Effector memory CD4-positive, alpha-beta T cell (primary cell): ENCODE measurements at regions not wholly inside any gene's neighbourhood (a gene's known extent, or its start where the extent isn't known, plus 50 kb on each side); places are given as distances from the start of the nearest gene placed in this dataset.

ENCODE experiments used
- DNase-seq, 3 donors: peaks; one replicate each; pipeline ENCODE4 v3.0.0-alpha.2; 2020
- H3K27ac ChIP-seq: 2 replicates; pipeline ENCODE4 v1.7.0; 2013; ENCODE audit warnings: mild to moderate bottlenecking, low read length, moderate library complexity; ENCODE audit not compliant: insufficient read depth, poor library complexity, severe bottlenecking
- H3K27me3 ChIP-seq: replicated peaks from 2 replicates; pipeline ENCODE4 v1.7.0; 2013; ENCODE audit warnings: mild to moderate bottlenecking, low read length; ENCODE audit not compliant: insufficient read depth, control insufficient read depth, poor library complexity, severe bottlenecking
- H3K36me3 ChIP-seq: 2 replicates; pipeline ENCODE4 v1.7.0; 2013; ENCODE audit warnings: mild to moderate bottlenecking, low read length, moderate library complexity; ENCODE audit not compliant: control insufficient read depth, insufficient read depth
- H3K4me1 ChIP-seq: 2 replicates; pipeline ENCODE4 v1.7.0; 2013; ENCODE audit warnings: low read length, mild to moderate bottlenecking; ENCODE audit not compliant: control insufficient read depth, insufficient read depth, poor library complexity, severe bottlenecking
- H3K4me3 ChIP-seq: 2 replicates; pipeline ENCODE4 v1.7.0; 2013; ENCODE audit warnings: low read length, low read depth, mild to moderate bottlenecking; ENCODE audit not compliant: insufficient read depth, poor library complexity, severe bottlenecking
- H3K9me3 ChIP-seq: 2 replicates; pipeline ENCODE4 v1.7.0; 2013; ENCODE audit warnings: mild to moderate bottlenecking, low read length, moderate library complexity; ENCODE audit not compliant: control insufficient read depth

- Histone ChIP-seq H3K27me3 (no peaks in the 10 kb centered on the region), H3K4me3 (no peak overlapping the region), H3K4me1 (no peaks in the 10 kb centered on the region), H3K36me3 (no peaks in the 10 kb centered on the region), H3K27ac (no peak overlapping the region), H3K9me3 (no peaks in the 10 kb centered on the region)
- DNase-seq: no peak
Measured at GRCh38 chr5:155299386-155300005, 285.9 kb downstream of the KIF4B start.

DNA sequence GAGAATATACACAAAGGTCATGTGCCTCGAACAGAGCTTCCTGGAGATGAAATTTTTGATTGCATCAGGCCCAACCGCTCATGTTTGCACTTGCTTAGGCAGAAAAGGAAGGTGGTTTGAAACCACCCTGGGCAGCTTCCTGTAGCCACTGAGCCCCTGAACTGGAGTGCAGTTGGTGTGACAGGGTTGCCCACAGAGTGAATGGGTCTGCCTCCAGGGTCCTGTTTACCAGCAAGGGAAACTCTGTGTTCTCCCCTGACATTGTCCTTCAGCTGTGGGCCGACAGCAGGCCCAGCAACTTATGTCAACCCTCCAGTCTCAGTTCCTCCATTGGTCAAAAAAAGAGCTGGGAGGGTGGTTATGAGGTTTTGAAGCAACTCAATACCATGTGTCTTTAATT lies 289.6 kb downstream of the KIF4B start:
- no peak for DNase-seq
- no peak overlapping the region for H3K27ac ChIP-seq

DNA sequence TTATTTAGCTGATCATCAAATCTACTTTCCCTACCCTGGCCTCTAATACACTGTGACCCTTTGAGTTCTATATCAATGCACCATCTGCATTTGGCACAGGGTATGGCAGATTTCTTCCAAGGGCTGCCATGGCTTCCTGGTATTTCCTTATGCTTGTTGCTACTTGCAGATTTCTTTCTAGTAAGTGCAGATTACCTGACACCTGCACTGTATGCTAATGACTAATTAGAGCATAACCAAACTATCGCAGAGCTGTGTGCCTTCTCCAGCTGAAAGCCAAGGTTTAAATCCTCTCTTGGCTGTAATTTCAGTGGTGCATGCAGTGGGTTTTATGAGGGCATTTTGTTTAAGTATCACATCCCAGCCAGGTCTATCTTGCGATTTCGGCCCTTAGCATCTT lies 293.7 kb downstream of the KIF4B start:
- no peak for DNase-seq
- H3K27ac ChIP-seq: no peak overlapping the region
- no peaks in the 10 kb centered on the region for H3K4me1 ChIP-seq
- H3K27me3 ChIP-seq: no peaks in the 10 kb centered on the region
- no peak overlapping the region for H3K4me3 ChIP-seq
- H3K36me3 ChIP-seq: no peaks in the 10 kb centered on the region
- no peaks in the 10 kb centered on the region for H3K9me3 ChIP-seq

More for the DNA sequence above, 289.6 kb downstream of the KIF4B start:
- Histone ChIP-seq H3K36me3 (no peaks in the 10 kb centered on the region), H3K27me3 (no peaks in the 10 kb centered on the region), H3K9me3 (no peaks in the 10 kb centered on the region), H3K4me1 (no peaks in the 10 kb centered on the region), H3K4me3 (no peak overlapping the region)

DNA sequence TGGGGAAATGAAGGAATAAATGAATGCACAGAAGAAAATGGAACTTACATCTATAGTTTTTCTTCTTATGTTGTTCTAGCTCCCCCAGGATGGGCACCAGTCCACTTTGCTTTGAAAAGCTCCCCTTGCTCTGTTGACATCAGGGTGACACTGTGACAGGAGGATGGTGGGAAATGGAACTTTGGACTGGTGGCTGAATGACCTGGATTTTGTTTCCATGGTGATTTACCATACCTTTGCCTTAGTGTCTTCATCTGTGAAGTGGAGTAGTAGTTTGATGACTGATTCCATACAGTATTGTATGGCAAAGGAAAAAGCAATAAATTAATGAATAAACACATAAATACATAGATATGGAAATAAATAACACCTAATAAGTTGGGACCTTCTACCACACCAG lies 294.7 kb downstream of the KIF4B start:
- Histone ChIP-seq H3K27ac (no peak overlapping the region), H3K9me3 (no peaks in the 10 kb centered on the region), H3K4me1 (no peaks in the 10 kb centered on the region), H3K27me3 (no peaks in the 10 kb centered on the region), H3K4me3 (no peak overlapping the region), H3K36me3 (no peaks in the 10 kb centered on the region)
- DNase-seq: no peak

DNA sequence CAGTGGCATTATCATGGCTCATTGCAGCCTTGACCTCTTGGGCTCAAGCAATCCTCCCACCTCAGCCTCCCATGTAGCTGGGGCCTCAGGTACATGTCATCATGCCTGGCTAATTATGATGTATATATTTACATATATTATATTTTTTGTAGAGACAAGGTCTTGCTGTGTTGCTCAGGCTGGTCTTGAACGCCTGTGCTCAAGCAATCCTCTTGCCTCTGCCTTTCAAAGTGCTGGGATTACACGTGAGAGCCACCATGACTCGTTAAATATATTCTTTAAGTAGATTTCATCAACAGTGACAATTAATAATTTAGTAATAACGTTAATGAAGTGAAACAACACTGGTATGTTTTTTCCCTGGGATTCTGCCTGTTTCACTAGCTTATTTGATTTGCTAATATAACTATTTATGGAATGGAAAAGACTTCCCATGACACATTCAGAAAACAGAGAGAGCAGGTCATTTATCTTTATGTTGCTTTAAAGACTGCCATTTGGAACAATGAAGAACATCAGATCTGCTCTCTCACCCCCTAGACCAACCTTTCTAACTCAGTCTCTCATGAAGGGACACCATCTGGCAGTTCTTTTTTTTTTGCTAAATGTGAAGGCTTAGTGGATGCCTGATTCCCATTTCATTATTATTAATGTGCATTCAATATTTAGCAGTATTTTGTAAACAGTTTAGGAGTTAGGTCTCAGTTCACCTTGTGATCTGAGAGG lies 295.6 kb downstream of the KIF4B start:
- H3K9me3 ChIP-seq: no peaks in the 10 kb centered on the region
- DNase-seq: no peak
- H3K4me1 ChIP-seq: no peaks in the 10 kb centered on the region
- no peak overlapping the region for H3K4me3 ChIP-seq
- no peaks in the 10 kb centered on the region for H3K36me3 ChIP-seq
- H3K27me3 ChIP-seq: no peaks in the 10 kb centered on the region
- H3K27ac ChIP-seq: no peak overlapping the region

GRCh38 chr5:155311721-155312120 lies 298.2 kb downstream of the KIF4B start:
- Histone ChIP-seq H3K36me3 (no peaks in the 10 kb centered on the region), H3K27me3 (no peaks in the 10 kb centered on the region), H3K4me1 (no peaks in the 10 kb centered on the region), H3K9me3 (no peaks in the 10 kb centered on the region), H3K4me3 (no peak overlapping the region), H3K27ac (no peak overlapping the region)
- no peak for DNase-seq

DNA sequence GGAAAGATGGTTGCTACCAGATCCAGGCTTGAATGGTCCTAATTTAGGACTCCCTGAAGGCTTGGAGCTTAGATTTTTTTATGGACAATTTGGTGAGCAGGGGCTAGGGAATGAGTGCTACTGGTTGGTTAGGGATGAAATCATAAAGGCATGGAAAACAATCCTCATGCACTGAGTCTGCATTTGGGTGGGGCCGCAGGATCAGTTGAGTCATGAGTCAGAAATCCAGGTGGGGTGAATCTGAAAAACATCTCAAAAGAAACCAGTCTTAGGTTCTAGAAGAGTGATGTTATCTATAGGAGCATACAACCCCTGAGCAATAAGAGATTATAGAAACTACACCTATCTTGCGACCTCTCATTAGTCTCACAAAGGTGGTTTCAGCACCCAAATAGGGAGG lies 300.0 kb downstream of the KIF4B start:
- Histone ChIP-seq H3K27me3 (no peaks in the 10 kb centered on the region), H3K9me3 (no peaks in the 10 kb centered on the region), H3K4me1 (no peaks in the 10 kb centered on the region), H3K4me3 (no peak overlapping the region), H3K27ac (no peak overlapping the region), H3K36me3 (no peaks in the 10 kb centered on the region)
- DNase-seq: no peak

DNA sequence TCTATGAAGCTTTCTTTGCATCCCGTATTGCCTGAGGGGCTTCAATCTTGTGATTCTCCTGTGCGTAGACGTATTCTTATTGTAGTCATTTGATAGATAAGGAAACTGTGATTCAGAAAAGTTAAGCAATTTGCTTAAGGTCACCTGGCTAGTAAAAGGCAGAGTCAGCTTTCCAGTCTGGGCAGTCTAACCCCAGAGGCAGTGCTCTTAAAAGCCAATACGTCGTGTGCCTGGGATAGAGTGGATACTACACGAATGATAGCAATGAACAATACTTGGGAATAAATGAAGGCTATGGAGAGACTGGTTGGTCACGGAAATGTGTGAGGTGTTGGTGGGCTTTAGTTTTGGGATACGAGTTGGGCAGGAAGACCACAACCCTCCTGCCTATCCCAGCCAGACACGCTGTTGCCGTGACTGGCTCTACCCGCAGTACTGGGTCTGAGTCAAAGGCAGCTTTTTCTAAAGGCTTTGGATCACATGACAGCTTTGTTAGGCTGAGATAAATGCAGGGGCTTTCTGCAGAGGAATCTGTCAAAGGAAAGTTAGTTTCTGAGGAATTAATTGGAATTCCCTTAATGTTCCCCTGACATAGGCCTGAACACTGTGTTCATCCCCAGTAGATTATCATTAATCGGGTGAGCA lies 302.6 kb downstream of the KIF4B start:
- H3K27me3 ChIP-seq: no peaks in the 10 kb centered on the region
- H3K36me3 ChIP-seq: no peaks in the 10 kb centered on the region
- H3K4me1 ChIP-seq: no peaks in the 10 kb centered on the region
- no peak overlapping the region for H3K4me3 ChIP-seq
- DNase-seq: no peak
- no peaks in the 10 kb centered on the region for H3K9me3 ChIP-seq
- no peak overlapping the region for H3K27ac ChIP-seq

GRCh38 chr5:155332618-155333017 lies 319.1 kb downstream of the KIF4B start:
- DNase-seq: no peak
- no peaks in the 10 kb centered on the region for H3K27me3 ChIP-seq
- H3K4me3 ChIP-seq: no peak overlapping the region
- H3K27ac ChIP-seq: no peak overlapping the region
- H3K9me3 ChIP-seq: no peaks in the 10 kb centered on the region
- no peaks in the 10 kb centered on the region for H3K4me1 ChIP-seq
- H3K36me3 ChIP-seq: no peaks in the 10 kb centered on the region

GRCh38 chr5:155342956-155343355 lies 329.4 kb downstream of the KIF4B start:
- H3K9me3 ChIP-seq: no peaks in the 10 kb centered on the region
- no peak overlapping the region for H3K4me3 ChIP-seq
- H3K4me1 ChIP-seq: no peaks in the 10 kb centered on the region
- no peak overlapping the region for H3K27ac ChIP-seq
- H3K27me3 ChIP-seq: no peaks in the 10 kb centered on the region
- no peak for DNase-seq
- no peaks in the 10 kb centered on the region for H3K36me3 ChIP-seq
